Putamen (tissue), 1 donor: ENCODE measurements at regions not wholly inside any gene's neighbourhood (a gene's known extent, or its start where the extent isn't known, plus 50 kb on each side); places are given as distances from the start of the nearest gene placed in this dataset.

Experiments used
- DNase-seq: peaks from one replicate; pipeline ENCODE4 v3.0.0-alpha.2; 2016; ENCODE audit warnings: low spot score

DNA sequence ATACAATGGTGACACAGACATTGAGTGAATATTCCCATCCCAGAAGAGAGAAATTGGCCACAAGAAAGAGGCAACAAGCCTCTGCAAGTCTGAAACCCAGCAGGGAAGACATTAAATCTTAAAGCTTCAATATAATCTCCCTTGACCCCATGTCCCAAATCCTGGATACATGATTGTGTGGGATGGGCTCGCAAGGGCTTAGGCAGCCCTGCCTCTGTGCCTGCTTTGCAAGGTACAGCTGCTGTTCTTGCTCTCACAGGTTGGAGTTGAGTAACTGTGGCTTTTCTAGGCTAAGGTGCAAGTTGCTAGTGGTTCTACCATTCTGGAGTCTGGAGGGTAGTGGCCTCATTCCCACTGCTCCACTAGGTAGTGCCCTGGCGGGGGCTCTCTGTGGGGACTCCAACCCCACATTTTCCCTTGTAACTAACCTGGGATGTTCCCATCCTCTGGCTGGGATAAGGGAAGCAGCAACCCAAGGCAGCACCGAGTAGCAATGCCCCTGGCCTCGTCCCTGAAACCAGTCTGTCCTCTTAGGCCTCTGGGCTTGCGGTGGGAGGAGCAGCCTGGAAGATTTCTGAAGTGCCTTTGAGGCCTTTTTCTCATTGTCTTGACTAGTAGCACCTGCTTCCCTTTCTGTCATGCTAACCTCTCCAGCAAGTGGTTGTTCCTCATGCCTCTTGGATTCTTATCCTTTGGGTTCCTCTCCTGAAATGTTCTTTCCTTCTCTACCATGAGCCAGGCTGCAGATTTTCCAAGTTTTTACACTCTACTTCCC lies 90.0 kb downstream of the FAM174B start:
- no peak for DNase-seq

DNA sequence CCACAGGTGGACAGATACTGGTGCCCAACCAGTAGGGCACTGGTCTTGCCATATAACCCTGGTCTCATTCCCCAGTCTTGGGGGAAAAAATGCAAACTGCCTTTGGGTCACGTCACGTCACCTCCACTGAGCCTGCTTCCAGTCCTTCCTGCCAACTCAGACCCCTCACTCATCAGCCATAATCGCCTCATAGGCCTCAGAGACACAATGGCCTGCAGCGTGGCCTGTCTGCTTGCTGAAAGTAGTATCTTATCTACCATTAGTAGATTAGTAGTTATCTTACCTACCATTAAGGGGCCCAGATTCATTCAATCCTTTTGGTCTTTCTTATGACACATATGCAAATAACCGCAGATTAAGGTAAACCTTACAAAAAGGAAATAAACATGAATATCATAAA lies 93.8 kb downstream of the FAM174B start:
- no peak for DNase-seq

DNA sequence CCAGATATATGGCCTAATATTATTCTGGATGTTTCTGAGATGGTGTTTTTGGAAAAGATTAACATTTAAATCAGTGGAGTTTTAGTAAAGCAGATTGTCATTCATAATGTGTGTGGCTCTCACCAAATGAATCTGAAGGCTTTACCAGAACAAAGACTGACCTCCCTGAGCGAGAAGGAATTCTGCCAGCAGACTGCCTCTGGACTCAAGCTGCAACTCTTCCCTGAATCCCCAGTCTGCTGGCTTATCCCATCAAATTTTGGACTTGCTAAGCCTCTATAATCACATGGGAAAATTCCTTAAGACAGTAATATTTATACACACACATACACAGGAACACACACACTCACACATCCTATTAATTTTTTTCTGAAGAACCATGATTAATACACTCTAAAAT lies 102.3 kb downstream of the FAM174B start:
- no peak for DNase-seq

DNA sequence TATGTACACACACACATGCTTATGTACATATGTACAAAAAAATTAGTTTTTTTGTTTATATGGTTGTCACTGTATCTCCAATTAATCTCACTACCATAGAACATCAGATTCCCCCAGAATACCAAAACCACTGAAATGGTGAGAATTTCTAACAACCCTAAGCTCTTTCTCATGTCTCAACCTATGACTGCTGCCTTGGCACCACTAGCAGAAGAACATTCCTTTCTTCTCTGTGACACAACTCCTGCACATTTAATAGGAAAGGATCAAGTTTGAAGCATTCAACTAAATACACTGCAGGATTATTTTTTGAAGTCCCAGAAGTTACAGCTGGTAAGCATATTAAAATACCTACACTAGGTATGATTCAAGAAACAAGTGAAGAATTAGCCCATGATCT lies 109.6 kb downstream of the FAM174B start:
- no peak for DNase-seq

DNA sequence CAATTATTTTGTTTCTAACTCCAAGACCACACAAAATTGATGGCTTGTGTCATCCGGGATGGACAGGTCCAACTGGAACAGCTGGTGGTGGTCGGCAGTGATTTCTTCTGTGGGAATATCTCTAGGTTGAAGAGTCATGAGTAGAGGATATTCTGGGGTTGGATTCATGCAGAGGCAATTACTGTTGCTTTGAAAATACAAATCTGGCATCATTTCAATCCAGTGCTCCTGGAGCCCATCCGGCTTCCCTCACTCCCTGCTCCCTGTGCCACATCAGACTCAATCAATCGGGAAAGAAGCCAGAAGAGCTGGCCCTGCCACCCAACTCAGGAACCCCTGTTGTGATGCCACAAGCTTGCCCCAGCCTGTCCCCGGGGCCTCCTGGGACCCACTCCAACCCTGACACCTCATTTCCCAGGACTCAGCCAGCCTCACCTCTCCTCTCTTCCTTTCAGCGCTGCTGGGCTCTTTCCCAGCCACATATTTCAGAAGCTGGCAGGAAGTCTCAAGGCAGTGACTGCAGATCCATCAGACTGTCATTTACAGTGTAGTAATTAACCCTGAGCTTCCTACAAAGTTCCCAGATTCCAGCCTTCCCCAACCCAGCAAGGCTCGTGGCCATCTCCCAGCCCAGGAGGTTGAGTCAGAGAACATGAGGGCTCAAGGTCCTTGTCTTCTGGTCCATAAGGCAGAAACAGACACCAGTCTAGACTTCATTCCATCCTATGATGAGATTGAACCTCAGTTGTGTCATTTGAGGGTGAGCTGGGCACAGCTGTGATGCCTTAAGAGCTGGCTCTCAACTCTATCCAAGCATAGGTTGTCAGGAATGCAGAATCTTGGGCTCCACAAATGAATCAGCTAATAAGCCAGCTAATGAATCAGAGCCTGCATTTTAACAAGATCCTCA lies 114.0 kb downstream of the FAM174B start:
- DNase-seq, result no peak

DNA sequence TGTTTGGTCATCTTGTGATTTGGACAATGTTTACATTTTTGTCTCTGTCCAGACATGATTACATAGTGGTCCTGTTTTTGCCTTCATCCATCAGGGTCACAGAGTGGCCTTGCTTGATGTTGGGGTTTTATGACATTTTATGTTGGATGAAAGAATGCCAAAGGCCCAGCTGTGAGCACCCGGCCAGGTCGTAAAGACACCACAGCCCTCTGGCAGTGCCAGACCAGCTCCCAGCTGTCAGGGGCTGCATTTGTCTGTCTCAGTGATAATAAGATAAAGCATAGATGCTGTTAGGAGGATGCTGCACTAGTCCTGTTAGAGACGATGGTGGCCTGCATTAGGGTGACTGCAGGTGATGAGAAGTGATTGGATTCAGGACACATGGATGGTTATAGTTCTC lies 117.5 kb downstream of the FAM174B start:
- no peak for DNase-seq

DNA sequence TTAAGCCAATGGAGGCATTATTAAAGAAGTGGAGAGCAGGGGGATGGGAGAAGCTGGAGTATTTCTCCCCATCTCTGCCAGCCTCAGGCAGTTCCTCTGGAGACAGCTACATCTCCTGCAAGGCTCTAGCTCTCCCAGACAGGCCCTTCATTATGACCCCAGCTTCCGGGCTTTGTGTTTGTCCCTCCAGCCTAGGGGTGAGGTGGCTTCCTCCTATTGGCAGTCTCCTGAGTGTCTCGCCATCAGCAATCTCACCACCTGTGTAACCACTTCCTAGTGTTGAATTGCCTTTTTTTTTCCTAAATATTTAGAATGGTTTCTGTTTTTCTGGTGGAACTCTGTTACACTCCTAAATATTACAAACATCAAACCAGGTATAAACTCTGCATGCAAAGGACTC lies 122.3 kb downstream of the FAM174B start:
- DNase-seq, result no peak

DNA sequence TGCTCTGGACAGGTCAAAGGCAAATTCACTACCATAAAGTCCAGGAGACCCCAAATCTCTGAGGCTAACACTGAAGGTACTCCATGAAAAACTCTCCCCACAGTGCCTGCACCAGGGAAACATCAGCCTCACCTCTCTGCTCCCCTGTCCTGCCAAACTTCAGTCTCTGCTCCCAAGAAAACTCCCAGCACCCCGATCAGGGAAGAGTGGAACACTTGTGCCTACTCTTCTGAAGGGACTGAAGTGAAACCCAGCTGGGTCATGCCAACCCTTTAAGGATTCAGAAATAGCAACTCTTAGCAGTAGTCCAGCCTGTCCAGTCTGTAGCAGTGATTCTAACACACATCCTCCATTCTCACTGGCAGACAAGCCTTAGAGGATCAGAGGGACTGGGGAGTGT lies 124.2 kb downstream of the FAM174B start:
- no peak for DNase-seq

DNA sequence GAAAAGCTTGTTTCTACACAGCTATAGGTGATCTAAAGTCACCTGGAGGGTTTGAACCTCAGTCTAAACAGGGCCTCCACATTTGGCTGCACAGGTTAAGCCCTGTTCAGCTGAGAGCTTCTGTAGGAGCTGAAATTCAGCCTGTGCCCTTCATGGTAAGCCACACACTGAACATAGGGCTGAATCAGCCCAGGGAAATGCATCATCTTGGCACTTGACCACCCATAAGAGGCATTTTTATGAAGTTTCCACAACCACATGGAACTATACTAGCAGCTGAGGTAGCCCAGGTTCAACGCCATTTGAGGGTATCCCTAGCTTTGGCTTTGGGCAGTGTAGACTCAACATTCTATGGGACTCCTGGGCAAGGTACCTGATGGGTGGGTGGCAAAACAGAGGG lies 126.8 kb downstream of the FAM174B start:
- no peak for DNase-seq

DNA sequence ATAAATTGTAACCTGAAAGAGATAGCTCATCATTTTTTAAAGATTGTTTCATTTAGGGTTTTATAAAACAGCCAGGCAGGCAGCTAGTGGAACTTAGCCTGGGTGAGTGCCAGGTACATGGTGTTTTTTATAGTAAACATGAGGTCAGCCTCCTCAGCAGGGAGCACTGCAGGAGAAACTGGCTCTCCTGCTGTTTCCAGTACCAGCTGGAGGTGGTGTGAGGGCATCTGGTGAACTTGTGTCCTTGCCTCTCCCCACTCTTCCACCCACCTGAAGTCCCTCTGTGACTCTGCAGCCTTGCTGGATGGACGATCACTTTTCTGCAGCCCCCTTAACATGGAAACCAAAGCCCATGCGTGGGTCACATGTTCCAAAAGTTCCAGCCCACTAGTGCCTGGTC lies 128.4 kb downstream of the FAM174B start:
- no peak for DNase-seq

DNA sequence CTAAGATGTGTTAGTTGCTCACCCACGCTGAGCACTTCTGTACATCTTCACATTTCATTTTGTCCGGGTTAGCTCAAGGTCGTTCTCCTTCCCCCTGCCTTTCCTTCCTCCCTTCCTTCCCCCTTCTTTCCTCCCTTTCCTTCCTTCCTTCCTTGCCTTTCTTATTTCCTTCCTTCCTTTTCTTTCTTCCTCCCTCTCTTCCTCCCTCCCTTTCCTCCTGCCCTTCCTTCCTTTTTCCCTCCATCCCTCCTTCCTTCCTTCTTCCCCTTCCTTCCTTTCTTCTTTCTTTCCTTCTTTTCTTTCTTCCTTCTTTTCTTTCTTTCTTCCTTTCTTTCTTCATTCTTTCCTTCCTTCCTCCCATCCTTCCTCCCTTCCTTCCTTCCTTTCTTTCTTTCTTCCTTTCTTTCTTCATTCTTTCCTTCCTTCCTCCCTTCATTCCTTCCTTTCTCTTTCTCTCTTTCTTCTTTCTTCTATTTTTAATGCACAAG lies 129.8 kb downstream of the FAM174B start:
- DNase-seq, result no peak

DNA sequence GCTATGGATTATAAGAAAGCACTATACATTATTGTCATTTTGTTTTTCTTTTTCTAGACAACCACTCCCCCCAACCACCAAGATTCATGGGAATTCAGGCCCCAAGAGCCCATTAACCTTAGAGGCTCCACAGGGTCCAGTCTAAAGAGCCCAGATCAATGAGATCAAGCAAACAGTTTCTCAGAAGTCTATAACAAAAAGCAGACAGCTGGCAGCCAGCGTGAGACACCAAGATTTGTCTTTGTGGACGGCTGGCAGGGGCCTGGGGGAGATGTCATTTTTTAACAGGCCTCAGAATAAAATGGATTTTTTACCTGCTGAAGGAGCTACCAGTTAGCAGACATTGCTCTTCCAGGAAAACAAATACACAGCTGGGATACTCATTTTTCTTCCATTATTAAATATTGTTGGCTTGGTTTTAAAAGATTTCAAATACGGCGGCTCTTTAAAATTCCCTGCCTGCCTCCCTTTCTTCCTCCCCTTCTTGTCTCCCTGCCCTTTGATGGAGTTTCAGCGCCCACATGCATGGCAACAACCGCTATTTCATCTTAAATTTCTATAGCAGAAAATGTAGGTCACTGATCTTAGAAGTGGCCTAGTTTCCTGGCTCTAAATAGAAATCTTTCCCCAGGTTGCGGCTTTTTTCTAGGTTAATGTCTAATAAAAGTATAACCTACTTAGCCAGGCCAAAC lies 130.6 kb downstream of the FAM174B start:
- peak; percentile 29 for DNase-seq

DNA sequence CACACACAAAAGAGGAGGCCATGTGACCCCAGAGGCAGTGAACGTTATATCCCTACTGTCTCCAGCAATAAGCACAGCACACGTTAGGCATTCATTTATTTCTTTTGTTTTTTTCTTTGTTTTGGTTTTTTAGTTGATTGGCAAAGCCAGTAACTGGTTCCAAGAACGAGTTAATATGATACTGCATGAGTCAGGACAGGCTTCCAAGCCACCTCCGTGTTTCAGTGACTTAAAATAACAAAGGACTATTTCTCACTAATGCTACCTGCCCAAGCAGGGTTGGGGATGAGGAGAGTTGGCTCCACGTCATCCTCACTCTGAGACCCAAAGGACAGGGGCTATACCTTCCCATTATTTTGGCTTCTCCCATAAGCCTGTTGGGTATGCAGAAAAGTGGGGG lies 130.5 kb downstream of the ST8SIA2 start:
- DNase-seq, result no peak

DNA sequence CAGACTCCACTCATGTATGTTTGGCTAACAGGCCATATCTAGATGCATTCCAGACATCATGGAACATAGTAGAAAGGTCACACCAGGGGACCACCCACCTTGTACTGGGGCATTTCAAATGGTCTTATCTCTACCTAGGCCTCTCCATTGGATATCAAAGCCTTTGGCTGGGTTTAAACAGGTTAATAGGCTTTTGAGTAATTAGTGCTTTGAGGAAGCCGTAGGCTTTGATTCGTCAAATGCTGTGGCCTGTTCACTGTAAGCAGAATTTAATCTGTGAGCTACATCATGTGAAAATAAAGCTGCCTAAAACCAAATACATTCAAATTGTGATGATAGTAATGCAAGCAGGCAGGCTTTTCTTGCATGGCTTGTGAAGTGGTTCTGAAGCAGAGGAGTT lies 129.5 kb downstream of the ST8SIA2 start:
- no peak for DNase-seq

DNA sequence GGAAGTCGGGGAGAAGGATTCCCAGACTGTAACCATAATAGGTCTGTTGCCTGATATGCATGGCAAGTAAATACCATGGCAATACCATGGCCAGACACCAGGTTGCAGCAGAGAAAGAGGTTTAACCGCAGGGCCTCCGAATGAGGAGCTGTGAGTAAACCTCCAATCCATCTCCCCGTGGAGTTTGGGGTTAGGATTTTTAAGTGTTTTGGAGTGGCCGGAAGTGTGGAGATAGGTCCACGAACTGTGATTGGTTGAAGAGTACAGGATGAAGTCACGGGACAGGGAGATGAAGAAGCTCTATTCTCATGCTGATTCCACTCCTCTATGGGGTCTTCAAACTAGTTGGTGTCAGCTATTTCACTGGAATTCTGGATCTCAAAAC lies 127.9 kb downstream of the ST8SIA2 start:
- peak; percentile 70 for DNase-seq

DNA sequence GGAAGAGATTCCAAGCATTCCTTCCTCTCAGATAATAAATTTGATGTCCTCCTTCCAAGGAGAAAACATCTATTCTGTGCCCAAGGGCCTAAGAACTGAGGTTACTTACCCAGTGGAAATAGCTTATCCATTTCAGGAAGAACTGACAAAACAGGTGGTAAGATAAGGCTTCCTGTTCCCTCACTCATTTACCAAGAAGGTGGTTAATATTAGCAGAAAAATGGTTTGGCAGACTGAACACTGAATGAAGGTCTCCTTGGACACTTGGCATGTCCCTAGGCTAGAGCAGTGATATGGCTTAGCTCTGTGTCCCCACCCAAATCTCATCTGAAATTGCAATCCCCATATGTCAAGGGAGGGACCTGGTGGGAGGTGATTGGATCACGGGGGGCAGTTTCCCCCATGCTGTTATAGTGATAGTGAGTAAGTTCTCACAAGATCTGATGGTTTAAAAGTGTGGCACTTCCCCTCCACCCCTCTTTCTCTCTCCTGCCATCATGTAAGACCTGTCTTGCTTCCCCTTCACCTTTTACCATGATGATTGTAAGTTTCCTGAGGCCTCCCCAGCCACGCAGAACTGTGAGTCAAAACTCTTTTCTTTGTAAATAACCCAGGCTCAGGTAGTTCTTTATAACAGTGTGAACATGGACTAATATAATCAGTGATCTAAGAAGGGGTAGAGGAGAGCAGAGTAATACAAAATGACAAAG lies 127.4 kb downstream of the ST8SIA2 start:
- no peak for DNase-seq

DNA sequence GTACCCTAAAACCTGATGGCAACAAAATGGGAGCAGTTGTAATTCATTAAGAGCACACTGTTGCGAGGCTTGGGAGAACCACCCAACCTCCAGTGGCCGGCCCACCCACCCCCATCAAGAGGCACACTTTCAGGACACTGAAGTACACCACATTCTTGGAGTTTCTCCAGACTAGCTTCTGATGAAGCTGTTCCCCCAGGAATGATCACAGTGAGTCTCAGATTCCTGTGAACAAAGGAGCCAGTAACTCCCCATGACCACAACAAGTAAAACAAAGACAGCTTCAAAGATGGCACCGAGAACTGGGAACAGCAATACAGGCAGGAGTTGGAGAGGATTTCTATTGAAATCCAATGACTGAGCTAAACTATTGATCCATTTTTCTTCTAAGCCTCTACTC lies 126.0 kb downstream of the ST8SIA2 start:
- DNase-seq, result no peak
